ENCODE measurements at regions not wholly inside any gene's neighbourhood (a gene's known extent, or its start where the extent isn't known, plus 50 kb on each side); places are given as distances from the start of the nearest gene placed in this dataset.

DNA sequence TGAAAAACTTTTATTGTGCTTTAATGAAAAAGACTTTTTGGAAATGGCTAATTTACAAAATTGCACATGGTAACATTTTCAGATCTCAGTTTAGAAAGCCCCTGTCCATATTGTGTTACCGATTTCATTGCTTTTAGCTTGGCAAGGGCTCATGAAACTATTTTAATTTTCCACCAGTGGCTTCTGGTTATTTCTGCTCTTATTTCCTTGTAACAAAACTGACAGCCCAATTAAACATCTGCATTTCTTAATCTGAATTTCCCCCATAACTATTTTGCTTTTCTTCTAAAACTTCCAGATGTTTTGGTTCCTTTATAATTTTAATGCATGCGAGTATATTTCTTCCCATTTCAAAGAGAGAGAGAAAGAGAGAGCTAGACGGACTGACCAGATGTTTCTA is 264.8 kb downstream of the PTPRC start:
- no peak overlapping the region for H3K4me3 ChIP-seq (ENCODE audit: low read length)
- H3K9ac ChIP-seq (ENCODE audit: low read length), result no peak overlapping the region
- H3K79me2 ChIP-seq (ENCODE audit: low read length), result no peaks in the 10 kb centered on the region
- no peaks in the 10 kb centered on the region for H3K27me3 ChIP-seq (ENCODE audit: low read depth, low read length)
- no peaks in the 10 kb centered on the region for H3K4me1 ChIP-seq (ENCODE audit: low read length)
- no peak overlapping the region for H2AFZ ChIP-seq (ENCODE audit: low read depth, low read length)
- TF ChIP-seq, protein P1, sequence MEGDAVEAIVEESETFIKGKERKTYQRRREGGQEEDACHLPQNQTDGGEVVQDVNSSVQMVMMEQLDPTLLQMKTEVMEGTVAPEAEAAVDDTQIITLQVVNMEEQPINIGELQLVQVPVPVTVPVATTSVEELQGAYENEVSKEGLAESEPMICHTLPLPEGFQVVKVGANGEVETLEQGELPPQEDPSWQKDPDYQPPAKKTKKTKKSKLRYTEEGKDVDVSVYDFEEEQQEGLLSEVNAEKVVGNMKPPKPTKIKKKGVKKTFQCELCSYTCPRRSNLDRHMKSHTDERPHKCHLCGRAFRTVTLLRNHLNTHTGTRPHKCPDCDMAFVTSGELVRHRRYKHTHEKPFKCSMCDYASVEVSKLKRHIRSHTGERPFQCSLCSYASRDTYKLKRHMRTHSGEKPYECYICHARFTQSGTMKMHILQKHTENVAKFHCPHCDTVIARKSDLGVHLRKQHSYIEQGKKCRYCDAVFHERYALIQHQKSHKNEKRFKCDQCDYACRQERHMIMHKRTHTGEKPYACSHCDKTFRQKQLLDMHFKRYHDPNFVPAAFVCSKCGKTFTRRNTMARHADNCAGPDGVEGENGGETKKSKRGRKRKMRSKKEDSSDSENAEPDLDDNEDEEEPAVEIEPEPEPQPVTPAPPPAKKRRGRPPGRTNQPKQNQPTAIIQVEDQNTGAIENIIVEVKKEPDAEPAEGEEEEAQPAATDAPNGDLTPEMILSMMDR (IDR thresholded peaks at IDR 0.05; ENCODE audit: low read depth, low read length), result no peak
- no peak for TF ChIP-seq EZH2phosphoT487 (IDR thresholded peaks at IDR 0.05; ENCODE audit: low read depth)
- H3K9me3 ChIP-seq (ENCODE audit: insufficient read depth, low read length), result no peaks in the 10 kb centered on the region
- no peak overlapping the region for H3K27ac ChIP-seq (ENCODE audit: low read length)
- no peak overlapping the region for H3K4me2 ChIP-seq (ENCODE audit: low read length)
- no peaks in the 10 kb centered on the region for H4K20me1 ChIP-seq (ENCODE audit: insufficient read depth, low read length)
- H3K36me3 ChIP-seq (replicated peaks; ENCODE audit: low read depth, low read length), result peaks cover 13% of the 10 kb centered on the region

DNA sequence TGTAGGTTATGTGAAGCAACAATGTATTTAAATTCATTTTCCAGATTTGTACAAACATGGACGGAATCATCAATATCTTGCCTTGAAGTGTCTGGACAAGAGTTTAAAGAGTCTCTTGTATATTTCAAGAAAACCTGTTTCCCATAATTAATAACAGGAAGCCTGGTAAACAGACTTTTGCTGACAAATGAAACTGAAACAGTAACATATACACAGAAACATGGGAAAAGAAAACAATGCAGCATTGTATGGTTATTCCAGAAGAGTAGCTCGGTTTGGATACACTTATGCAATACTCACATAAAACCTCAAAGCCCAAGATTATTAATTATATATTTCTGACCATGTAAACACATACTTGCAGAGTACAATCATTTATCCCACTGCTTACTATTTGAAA is 265.5 kb downstream of the PTPRC start:
- Histone ChIP-seq H3K4me1 (ENCODE audit: low read length) (no peaks in the 10 kb centered on the region), H3K36me3 (replicated peaks; ENCODE audit: low read depth, low read length) (peaks cover 10% of the 10 kb centered on the region), H2AFZ (ENCODE audit: low read depth, low read length) (no peak overlapping the region), H3K79me2 (ENCODE audit: low read length) (no peaks in the 10 kb centered on the region), H3K27ac (ENCODE audit: low read length) (no peak overlapping the region), H3K27me3 (ENCODE audit: low read depth, low read length) (no peaks in the 10 kb centered on the region), H3K9me3 (ENCODE audit: insufficient read depth, low read length) (no peaks in the 10 kb centered on the region), H3K4me2 (ENCODE audit: low read length) (no peak overlapping the region), H3K9ac (ENCODE audit: low read length) (no peak overlapping the region), H3K4me3 (ENCODE audit: low read length) (no peak overlapping the region), H4K20me1 (ENCODE audit: insufficient read depth, low read length) (no peaks in the 10 kb centered on the region)
- no peak for TF ChIP-seq EZH2phosphoT487 (IDR thresholded peaks at IDR 0.05; ENCODE audit: low read depth)
- TF ChIP-seq, protein P1 (IDR thresholded peaks at IDR 0.05; ENCODE audit: low read depth, low read length), result no peak

DNA sequence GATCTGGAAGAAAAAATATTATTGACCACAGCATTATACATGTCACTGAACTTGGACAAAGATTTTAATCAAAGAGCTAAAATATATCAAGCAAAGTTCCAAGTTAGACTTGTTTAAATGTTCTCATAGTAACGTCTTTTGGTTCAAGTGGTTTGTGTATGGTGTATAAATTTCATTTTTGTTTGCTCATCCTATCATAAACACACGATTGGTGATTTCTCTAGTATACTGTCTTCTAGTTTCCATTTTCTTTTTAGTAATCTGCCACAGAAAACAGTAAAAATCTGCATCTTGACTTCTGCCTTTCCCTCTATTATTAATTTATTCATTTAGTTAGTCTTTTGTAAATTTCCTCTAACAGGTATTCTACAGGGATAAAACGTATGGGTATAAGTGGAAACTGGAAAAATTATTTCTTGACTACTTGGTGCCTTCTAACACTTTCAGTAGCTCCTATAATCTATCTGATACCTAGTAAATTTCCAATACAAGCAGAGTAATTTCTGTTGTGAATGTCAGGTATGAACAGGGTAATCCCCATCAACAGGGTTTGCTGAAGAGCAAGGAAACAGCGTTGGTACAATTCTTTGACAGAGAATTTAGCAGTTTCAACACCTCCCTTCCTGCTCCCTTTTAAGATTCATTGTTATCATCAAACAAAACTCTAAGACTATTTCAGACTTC is 268.0 kb downstream of the PTPRC start:
- no peak overlapping the region for H3K4me3 ChIP-seq (ENCODE audit: low read length)
- H3K79me2 ChIP-seq (ENCODE audit: low read length), result peaks cover 8% of the 10 kb centered on the region; the same call in 1 of the 2 replicates
- no peak overlapping the region for H3K27ac ChIP-seq (ENCODE audit: low read length)
- H2AFZ ChIP-seq (ENCODE audit: low read depth, low read length), result no peak overlapping the region
- H3K9me3 ChIP-seq (ENCODE audit: insufficient read depth, low read length), result no peaks in the 10 kb centered on the region
- no peaks in the 10 kb centered on the region for H3K36me3 ChIP-seq (replicated peaks; ENCODE audit: low read depth, low read length)
- TF ChIP-seq, protein P1 (IDR thresholded peaks at IDR 0.05; ENCODE audit: low read depth, low read length), result no peak
- no peak for TF ChIP-seq EZH2phosphoT487 (IDR thresholded peaks at IDR 0.05; ENCODE audit: low read depth)
- H3K4me1 ChIP-seq (ENCODE audit: low read length), result no peaks in the 10 kb centered on the region
- no peaks in the 10 kb centered on the region for H4K20me1 ChIP-seq (ENCODE audit: insufficient read depth, low read length)
- H3K9ac ChIP-seq (ENCODE audit: low read length), result no peak overlapping the region
- no peaks in the 10 kb centered on the region for H3K27me3 ChIP-seq (ENCODE audit: low read depth, low read length)
- no peak overlapping the region for H3K4me2 ChIP-seq (ENCODE audit: low read length)

DNA sequence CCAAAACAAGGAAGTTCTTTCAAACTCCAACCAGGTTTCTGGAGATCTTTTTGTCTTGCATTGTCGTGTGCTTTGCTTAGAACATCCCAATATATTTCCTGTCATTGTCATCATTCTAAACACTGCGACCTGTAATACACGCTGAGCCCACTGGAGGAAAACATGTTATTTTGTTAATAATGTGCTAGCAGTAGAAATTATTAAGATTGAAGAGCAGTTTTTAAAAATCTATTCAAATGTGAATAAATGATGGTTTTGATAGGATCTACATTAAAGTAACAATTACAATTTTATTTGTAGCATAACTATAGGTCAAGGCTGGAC is 268.5 kb downstream of the PTPRC start:
- Histone ChIP-seq H3K79me2 (ENCODE audit: low read length) (peaks cover 8% of the 10 kb centered on the region; the same call in 1 of the 2 replicates), H3K9me3 (ENCODE audit: insufficient read depth, low read length) (no peaks in the 10 kb centered on the region), H2AFZ (ENCODE audit: low read depth, low read length) (no peak overlapping the region), H3K9ac (ENCODE audit: low read length) (no peak overlapping the region), H3K27ac (ENCODE audit: low read length) (no peak overlapping the region), H3K4me1 (ENCODE audit: low read length) (no peaks in the 10 kb centered on the region), H3K4me2 (ENCODE audit: low read length) (no peak overlapping the region), H3K36me3 (replicated peaks; ENCODE audit: low read depth, low read length) (peaks cover 4% of the 10 kb centered on the region), H3K27me3 (ENCODE audit: low read depth, low read length) (no peaks in the 10 kb centered on the region), H4K20me1 (ENCODE audit: insufficient read depth, low read length) (no peaks in the 10 kb centered on the region), H3K4me3 (ENCODE audit: low read length) (no peak overlapping the region)
- TF ChIP-seq EZH2phosphoT487 (IDR thresholded peaks at IDR 0.05; ENCODE audit: low read depth), result no peak

Measured in OCI-LY3 (cell line).